NCI-H2081 treated with DMSO at 0.1 percent for 48 hours (cell line): ENCODE measurements at regions not wholly inside any gene's neighbourhood (a gene's known extent, or its start where the extent isn't known, plus 50 kb on each side); places are given as distances from the start of the nearest gene placed in this dataset.

Source experiments
- DNase-seq: peaks from one replicate; lab custom pipeline; 2025; lab: John Stamatoyannopoulos, UW

DNA sequence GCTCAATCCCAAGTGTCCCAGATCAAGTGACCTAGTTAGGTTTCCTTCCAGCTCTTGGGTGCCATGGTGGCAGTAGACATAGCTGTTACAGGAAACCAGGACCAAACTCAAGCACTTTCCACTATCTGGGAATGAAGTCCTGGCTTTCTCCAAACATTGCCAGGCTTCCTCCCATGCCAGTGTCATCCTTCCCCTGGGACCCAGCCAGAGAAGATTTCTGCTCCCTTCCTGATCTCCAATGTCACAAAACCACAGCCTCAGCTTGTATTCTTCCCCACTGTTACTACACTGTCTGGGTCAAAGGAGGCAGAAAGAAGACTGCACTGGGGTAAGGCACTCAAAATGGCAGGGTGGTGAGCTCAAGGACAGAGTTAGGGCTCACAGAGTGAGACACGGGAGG, 347.1 kb downstream of the TNS1 start:
- DNase-seq = no peak

DNA sequence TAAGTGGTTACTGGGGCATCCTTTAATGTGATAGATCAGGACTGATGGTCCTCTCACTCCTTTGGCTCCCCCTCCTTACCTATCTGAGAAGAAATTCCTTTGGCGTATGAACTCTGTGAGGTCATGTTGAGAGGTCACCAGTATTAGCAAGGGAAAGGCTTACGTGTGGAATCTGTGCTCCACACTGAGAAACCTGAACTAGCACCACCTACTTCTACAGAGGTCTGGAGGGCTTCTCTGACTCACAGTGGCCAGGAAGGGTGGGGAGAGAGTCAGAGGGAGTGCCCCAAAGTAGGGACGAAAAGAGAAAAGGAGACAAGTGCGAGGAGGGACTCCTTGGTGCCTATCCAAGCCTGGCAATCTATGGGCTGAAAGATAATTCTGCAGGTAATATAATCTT, 348.6 kb downstream of the TNS1 start:
- no peak for DNase-seq

DNA sequence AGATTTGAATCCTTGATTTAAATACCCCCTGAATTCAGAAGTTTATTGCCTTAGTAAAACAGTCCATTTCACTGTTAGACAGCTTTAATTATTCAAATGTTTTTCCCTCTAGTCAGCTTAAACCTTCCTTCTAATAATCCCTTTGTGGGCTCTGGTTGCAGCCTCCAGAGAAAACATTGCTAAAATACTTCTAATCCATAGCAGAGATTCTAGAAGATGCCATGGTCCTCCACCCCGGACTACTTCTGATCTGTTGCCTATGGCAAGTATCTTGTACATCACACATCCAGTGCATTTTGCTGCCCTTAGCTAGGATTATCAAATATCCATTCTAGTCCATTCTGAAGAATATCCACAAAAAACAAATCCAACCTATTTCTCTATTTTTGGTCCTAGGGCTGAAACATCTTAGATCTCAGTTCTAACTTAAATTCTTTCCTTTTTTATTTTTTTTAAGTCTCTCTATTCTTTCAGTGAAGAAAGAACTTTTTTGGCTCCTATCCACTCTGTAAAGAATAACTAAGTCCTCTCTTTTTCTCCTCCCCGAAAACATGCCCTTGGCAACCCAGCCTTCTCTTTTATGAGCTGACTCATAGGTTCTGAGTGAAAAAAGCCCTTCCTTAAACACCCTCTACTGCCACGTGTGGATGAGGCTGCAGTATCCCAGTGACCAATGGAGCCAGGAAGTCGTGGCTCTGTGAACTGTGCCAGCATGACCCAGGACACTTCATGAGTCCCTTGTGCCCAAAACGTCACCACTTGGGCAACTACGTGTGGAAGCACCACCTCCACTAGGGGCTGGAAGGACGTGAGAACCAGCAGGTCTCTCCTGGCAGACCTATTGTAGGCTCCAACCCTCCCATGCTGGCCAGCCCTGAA, 349.8 kb downstream of the TNS1 start:
- DNase-seq = no peak

DNA sequence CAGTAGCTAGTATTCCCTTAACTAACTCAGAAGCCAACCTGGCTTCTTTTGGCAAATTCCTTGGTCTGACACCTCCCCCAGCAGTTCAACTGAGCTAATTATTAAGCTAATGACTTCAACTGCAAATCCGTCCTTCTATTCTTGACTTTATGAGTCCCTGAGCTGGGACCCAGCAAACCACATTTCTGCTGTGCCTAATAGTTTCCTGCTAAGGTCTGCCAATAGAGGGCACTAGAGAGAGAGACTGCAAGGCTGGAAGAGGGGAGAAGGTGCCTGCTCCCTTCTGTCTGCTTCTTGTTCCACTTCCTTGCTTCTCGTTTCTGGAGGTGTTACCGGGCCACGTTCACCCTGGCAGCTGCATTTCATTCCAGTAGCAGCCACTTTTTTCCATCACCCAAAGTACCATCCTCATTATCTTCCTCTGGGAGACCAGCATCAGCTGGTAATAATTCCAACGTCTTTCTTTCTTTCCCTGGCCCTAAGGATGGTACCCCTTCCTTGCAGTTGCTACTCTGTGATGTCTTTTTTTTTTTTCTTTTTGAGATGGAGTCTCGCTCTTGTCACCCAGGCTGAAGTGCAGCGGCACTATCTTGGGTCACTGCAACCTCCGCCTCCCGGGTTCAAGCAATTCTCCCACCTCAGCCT, 352.0 kb downstream of the TNS1 start:
- DNase-seq = no peak

DNA sequence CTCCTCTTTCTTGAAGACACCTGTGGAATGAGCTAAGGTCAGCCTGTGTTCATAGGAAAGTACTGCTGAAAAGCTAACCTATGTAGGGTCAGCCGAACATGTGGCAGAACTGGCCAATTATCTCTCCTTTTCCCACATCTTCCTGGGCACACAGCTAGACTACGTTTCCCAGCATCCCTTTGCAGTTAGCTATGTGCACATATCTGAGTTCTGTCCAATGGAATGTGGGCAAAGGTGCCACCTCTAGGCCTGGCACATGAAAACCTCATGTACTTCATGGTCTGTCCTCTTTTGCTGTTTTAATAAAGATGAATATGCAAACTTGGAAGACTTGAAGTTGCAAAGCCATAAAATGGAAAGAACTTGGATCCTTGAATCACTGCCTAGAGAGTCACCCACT, 352.6 kb downstream of the TNS1 start:
- DNase-seq = no peak

DNA sequence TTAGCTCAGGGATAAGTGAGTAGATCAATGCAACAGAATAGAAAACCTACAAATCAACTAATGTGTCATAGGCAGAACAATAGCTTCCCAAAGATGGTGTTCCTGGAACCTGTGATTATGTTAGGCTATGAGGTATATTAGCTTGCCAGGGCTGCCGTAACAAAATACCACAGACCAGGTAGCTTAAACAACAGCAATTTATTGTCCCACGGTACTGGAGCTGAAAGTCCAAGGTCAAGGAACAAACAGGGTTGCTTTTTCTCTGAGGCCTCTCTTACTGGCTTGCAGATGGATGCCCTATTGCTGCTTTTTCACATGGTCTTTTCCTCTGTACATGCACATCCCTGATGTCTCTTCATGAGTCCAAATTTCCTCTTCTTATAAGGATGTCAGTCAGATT, 354.9 kb downstream of the TNS1 start:
- DNase-seq = no peak

DNA sequence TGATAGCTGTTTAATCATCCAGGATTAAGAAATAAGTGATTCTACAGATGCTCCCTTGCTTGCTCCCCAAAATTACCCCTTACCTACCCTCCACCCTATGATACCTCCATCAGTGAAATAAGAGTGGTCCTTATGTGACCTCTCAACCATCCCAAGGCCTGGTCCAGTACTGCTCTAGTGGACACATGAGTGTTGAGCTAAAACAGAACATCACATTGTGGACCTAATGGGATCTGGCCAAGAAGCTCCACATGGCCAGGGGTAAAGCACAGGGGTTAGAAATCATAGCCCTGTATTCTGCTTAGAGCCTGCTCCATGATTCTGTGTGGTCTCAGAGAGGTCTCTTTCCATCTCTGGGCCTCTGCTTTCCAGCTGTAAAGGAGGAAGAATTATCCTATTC, 355.6 kb downstream of the TNS1 start:
- no peak for DNase-seq

DNA sequence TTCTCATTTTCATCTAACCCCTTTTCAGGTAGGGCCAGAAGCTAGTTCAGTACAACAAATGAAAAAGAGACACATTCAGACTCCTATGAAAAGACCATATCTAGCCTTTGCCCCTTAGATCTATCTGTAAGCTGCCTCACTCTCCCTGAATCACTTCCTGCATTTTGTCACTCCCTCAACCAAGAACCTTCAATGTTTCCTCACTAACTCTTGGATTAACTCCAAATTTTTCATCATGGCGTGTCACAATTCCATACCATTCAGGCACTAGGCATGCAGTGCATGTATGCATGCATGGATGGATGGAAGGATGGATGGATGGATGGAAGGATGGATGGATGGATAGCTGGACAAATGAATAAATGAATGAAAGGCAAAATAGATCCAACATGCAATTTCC, 356.9 kb downstream of the TNS1 start:
- no peak for DNase-seq

DNA sequence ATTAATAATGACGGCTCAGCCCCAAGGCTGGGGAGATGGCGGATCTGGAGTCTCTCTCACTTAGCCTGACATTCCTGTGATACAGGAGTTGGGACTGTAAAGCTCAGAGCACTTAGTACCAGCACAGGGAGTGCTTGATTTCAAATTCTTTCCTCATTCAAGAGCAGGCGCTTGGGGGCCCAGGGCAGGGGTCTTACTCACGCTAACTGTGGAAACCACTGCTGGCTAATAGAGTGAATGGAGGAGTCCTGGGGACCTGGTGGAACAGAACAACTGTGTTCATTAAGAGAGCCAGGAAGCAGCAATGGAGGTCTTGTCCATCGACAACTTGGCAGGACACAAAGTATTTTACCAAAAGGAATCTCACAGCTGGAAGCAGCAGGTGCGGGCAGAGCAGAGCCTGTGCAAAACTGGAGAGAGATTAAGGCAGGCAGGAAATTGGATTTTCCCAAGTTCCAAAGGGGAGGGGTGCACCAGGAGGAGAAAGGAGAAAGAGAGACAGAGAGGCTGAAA, 358.9 kb downstream of the TNS1 start:
- no peak for DNase-seq

DNA sequence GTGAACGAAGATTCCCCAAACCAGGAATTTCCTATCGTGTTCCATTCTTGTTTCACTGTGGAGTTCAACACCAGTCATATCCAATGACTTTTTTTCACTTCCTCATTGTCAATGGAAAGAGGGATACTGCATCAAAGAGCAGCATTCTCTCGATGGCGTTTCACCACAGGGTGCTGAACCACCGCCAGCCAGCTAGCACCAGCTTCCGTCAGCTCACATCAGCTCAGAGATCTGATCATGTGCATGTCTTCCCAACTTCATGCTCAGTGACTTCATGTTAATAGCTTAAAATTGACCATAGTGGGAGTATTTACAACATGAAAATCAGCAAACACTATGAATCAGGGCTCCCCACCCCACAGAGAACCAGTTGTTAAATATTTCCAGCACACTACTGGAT, 359.9 kb downstream of the TNS1 start:
- no peak for DNase-seq

DNA sequence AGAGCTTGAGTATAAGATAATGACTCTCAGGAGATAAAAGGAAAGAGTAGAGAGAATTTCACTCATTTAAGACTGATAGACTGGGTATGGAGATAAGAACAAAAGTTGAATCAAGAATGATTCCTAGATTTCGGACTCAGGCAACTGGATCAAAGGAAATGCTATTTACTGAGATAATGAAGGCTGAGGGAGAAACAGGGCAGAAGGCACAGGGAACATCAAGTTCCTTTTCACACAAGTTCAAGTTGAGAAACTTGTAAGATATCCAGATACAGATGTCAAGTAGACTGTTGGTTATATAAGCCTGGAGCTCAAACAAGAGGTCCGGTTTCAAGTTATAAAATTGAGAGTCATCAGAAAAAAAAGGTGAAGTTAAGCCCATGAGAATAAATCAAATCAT, 360.8 kb downstream of the TNS1 start:
- no peak for DNase-seq

DNA sequence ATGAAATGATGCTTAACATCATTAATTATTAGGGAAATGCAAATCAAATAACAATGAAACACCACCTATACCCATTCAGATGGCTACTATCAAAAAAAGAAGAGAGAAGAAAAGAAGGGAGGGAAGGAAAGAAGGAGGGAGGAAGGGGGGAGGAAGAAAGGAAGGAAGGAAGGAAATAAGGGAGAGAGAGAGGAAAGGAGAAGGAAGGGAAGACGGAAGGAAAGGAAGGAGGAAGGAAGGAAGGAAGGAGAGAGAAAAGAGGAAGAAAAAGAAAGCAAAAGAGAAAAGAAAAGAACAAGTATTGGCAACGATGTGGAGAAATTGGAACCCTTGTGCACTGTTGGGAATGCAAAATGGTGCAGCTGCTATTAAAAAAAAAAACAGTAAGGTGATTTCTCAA, 363.3 kb downstream of the TNS1 start:
- DNase-seq = no peak

DNA sequence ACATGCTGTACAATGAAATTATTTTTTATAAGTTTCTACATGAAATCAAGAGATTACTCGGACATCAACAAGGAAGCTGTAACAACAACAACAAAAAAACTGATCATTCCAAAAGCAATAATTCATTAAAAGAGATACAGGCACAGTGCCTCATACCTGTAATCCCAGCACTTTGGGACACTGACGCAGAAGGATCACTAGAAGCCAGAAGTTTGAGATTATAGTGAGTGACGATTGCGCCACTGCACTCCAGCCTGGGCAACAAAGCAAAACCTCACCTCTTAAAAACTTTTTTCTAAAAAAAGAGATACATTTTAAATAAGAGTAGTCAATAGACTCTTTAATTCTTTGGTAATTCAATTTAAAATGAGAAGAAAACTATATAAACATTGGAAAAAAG, 364.3 kb downstream of the TNS1 start:
- DNase-seq = no peak

DNA sequence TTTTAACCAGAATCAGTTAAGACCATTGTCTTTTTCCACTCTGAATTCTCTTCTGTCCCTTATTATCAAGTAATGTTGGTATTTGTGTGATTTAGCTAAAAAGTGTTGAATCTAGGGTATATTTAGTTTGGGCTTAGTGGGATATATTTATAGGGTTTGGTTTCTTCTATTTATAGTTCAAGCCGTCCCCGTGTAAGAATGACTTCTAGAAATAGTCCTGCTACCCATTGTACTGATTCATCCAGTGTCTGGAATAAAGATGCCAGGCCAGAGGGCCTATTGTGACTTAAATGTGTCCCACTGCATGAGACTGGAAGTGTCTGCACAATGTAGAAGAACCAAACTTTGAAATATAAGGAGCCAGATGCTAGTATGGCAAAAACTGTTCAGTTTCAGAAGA, 364.8 kb downstream of the TNS1 start:
- no peak for DNase-seq

DNA sequence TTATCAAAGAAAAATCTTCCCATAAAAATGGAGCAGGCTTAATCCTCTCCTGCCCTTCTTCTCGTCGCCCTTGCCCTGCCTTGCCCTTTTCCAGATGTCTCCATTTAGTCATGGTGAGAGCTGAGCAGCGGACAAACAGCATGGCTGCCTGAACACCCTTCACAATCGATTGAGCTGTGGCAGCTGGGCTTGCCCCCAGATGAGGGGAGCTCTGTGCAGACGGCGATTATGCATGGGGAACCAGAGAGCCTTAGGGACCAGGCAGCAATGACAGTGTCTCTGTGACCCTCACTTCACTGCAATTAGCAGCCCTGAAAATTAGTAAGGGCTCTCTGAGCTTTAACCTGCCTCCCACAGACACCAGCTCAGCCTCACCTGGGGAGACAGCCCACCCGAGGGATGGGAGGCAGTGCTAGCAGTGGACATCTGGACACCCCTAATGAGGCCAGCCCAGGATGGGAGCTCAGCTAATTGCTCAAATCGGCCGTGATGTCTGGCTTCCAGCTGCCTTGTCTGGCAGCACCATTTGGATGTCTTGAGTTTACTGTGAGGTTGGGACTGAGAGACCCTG, 365.7 kb downstream of the TNS1 start:
- DNase-seq = no peak

DNA sequence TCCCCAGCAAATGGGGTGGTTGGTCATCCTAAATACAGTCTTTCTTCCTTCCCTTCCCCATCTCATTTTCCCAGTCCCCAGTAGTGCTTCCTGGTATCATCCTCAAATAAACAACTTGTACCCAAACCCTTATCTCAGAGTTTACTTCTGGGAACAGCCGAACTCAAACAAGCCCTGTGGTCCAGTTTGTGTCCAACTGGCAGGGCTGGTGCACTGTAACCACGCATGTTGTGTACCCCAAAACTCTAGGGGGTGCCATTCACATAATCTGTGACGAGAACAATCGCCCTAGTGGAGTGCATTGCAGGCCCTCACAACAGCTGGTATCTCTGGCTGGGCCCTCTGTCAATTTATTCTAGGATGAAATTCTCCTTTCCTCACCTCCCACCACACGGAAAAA, 366.2 kb downstream of the TNS1 start:
- no peak for DNase-seq

DNA sequence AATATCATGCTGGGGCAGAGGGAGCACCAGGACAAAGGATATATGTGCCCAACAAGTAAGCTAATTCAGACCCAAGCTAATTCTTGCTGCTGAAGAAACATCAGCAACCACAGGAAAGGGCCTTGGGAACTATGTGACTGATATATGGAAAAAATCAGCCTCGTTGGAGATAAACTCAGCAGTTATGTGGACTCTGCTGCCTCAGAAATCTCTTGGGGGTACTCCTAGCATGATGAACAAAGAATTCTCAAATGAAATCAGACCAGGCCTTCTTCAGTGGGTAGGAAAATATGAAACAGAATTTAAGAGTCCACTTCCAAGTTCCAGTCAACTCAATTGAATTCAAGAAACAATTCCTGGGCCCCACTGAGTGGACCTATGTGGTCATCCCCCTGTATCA, 367.9 kb downstream of the TNS1 start:
- no peak for DNase-seq

DNA sequence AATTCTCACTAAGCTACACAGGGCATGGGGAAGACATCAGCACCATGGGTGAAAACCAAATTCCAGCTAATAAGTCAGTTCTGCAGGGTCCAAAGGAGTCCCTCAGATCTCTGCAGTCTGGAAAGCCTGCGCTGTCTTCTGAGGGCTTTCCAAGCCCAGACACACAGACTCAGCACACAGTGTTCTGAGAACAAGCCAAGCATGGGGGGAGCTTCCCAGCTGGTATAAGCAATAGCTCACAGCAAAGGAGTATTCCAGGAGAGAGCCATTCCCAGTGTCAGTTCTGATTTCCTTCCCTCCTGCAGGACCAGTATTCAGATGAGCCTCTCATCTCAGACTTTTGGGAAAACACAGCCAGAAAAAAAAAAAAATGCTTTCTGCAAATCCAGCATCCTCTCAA, 370.8 kb downstream of the TNS1 start:
- DNase-seq = no peak

DNA sequence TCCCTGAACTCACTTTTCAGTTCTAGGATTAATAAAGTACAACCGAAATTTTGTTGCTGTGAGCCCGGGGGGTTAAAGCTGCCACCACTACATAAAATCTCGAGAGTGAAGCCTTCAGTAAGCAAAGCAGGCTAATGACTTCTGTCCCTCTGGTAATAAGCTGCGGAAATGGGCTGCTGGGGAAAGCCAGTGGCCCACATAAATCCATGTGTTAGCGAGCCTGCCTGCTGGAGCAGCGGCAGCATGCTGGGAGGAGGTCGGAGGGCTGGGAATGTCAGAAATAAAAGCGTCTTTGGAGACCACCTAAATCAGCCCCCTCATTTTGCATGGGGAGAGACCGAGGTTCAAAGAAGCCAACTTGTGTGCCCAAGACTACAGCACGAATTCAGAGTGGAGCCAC, 371.7 kb downstream of the TNS1 start:
- DNase-seq = no peak

DNA sequence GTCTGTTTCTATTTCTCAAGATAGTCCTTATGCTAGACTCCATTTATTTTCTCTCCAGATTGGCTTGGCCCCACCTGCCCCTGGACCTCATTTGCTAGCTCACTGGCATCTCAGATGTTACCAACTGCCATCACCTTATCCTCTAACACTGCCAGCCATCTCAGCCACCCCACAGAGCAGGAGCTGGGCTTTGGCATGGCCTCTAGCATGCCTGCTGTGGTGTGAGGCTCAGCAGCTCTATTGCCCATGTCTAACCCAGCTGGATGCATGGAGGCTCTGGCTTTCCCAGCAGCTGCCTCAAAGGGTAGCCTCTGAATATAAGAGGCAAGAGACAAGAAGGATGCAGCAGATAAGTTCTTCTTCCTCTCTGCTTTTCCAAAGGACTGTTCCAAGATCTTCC, 373.4 kb downstream of the TNS1 start:
- DNase-seq = no peak

DNA sequence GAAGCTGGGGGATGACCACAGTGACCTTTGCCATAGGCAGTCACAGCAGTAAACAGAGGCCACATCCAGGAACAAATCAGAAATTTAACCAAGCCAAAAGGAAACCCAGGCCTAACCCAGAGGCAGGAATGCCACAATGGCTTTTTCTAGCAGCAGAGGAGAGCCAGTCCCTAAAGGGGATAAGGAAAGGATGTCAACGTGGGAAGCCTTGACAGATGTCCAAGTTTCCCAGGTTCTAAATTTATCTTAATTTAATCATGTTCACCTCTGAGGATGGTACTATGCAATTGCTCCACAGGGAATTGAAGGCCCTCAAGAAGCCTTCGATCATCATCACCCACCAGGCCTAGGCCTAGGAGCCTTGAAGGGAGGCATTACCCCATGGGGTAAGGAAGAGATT, 374.7 kb downstream of the TNS1 start:
- DNase-seq = no peak

DNA sequence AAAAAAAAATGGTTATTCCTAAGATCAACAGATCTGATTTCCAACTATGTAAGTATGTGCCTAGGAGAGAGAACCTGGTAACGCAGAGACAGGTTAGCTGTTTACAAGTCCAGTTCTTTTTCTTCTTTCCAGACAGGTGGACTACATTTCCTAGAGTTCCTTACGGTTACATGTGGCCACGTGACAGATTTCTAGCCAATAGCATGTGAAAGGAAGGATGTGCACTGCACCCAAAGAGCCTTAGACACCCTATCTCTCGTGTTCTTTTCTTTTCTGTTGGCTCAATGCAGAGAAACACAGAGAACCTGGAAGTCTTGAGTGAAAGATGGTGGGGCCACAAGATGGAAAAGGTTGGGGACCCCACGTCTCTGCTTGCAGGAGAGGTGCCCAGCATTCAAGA, 375.9 kb downstream of the TNS1 start:
- no peak for DNase-seq

DNA sequence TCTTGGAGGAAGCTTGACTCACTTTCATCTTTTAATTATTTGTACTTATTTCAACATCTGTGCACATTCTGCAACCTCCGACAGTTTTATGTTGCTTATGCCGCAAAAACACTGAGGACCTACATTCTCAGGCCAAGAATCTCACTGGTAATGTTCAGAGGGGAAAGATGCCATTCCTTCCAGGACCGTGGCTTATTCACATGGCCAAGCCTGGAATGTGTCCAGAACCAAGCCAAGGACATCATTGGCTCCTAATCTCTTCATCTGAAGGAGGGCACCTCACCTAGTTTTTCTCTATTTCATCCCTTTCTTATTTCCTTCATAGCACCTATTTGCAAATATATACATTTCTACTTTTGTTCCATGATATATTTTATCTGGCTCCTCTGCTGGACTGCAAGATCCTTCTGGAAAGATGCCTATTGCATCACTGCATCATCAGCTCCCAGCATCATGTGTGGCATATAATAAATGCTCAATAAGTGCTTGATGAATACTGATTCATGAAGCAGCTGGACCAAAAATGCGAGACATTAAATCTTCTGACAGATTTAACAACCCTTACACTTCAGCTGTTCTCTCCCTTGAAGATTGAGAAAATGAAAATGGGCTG, 377.1 kb downstream of the TNS1 start:
- no peak for DNase-seq
